SK-N-SH treated with all-trans-retinoic acid at 6 μM for 48 hours (cell line): ENCODE measurements at regions not wholly inside any gene's neighbourhood (a gene's known extent, or its start where the extent isn't known, plus 50 kb on each side); places are given as distances from the start of the nearest gene placed in this dataset.

Source experiments
- ARNTL ChIP-seq: fragments of 450-650 bp; formaldehyde crosslinking; IDR thresholded peaks from 2 replicates; pipeline ENCODE4 v1.5.0; 2020; ENCODE audit warnings: low read depth, mild to moderate bottlenecking, moderate library complexity, borderline replicate concordance
- CREB5 ChIP-seq: fragments of 250-450 bp; sonication (Bioruptor Pico); IDR thresholded peaks from 2 replicates; pipeline ENCODE4 v1.5.1; 2020; ENCODE audit warnings: low read depth, mild to moderate bottlenecking, moderate library complexity
- CSRNP3 ChIP-seq: fragments of 250-450 bp; sonication (Bioruptor Pico); IDR thresholded peaks from 2 replicates; pipeline ENCODE4 v1.5.1; 2021; ENCODE audit warnings: mild to moderate bottlenecking, moderate library complexity
- ISL1 ChIP-seq: fragments of 250-450 bp; sonication (Bioruptor Pico); IDR thresholded peaks from 2 replicates; pipeline ENCODE4 v2.1.2; 2022; ENCODE audit warnings: mild to moderate bottlenecking, moderate library complexity
- OSR1 ChIP-seq: fragments of 250-450 bp; sonication (Bioruptor Pico); IDR thresholded peaks from 2 replicates; pipeline ENCODE4 v1.8.0; 2022; ENCODE audit warnings: moderate library complexity, mild to moderate bottlenecking, inconsistent platforms
- PATZ1 ChIP-seq: fragments of 250-450 bp; sonication (Bioruptor Pico); IDR thresholded peaks from 2 replicates; pipeline ENCODE4 v1.8.0; 2020; ENCODE audit warnings: mild to moderate bottlenecking, moderate library complexity, borderline replicate concordance
- POU6F1 ChIP-seq: fragments of 250-450 bp; sonication (Bioruptor Pico); IDR thresholded peaks from 2 replicates; pipeline ENCODE4 v1.8.0; 2021; ENCODE audit warnings: low read depth, mild to moderate bottlenecking, moderate library complexity, borderline replicate concordance
- PPARA ChIP-seq: fragments of 250-450 bp; sonication (Bioruptor Pico); IDR thresholded peaks from 2 replicates; pipeline ENCODE4 v1.5.0; 2020; ENCODE audit warnings: mild to moderate bottlenecking, borderline replicate concordance
- SNAI2 ChIP-seq: fragments of 250-450 bp; sonication (Bioruptor Pico); IDR thresholded peaks from 2 replicates; pipeline ENCODE4 v1.5.0; 2020; ENCODE audit warnings: mild to moderate bottlenecking, moderate library complexity
- TCF4 ChIP-seq: fragments of 250-450 bp; sonication (Bioruptor Pico); IDR thresholded peaks from 2 replicates; pipeline ENCODE4 v1.8.0; 2021; ENCODE audit warnings: mild to moderate bottlenecking, moderate library complexity, borderline replicate concordance
- TOX ChIP-seq: fragments of 250-450 bp; sonication (Bioruptor Pico); IDR thresholded peaks from 2 replicates; pipeline ENCODE4 v1.8.0; 2021; ENCODE audit warnings: mild to moderate bottlenecking, moderate library complexity, borderline replicate concordance
- ZFP3 ChIP-seq: fragments of 250-450 bp; sonication (Bioruptor Pico); IDR thresholded peaks from 2 replicates; pipeline ENCODE4 v1.5.0; 2020; ENCODE audit warnings: mild to moderate bottlenecking, moderate library complexity
- ZNF565 ChIP-seq: fragments of 450-650 bp; formaldehyde crosslinking; conservative IDR thresholded peaks from 2 replicates; pipeline ENCODE4 v1.5.0; 2020; ENCODE audit warnings: low read depth, mild to moderate bottlenecking, moderate library complexity
- ZNF70 ChIP-seq: fragments of 450-650 bp; formaldehyde crosslinking; IDR thresholded peaks from 2 replicates; pipeline ENCODE4 v1.5.0; 2020; ENCODE audit warnings: mild to moderate bottlenecking, moderate library complexity

GRCh38 chr9:90129446-90129845 lies 513.2 kb downstream of the DIRAS2 start:
- no peak for TF ChIP-seq CREB5 (CRISPR knock-in tag)
- no peak for TF ChIP-seq POU6F1 (CRISPR knock-in tag)
- TF ChIP-seq PATZ1 = no peak
- no peak for TF ChIP-seq ZNF565 (CRISPR knock-in tag)
- TF ChIP-seq ZNF70 (CRISPR knock-in tag) = no peak
- TF ChIP-seq SNAI2 (CRISPR knock-in tag) = no peak
- TF ChIP-seq OSR1 (CRISPR knock-in tag) = no peak
- no peak for TF ChIP-seq PPARA (CRISPR knock-in tag)
- TF ChIP-seq CSRNP3 = no peak
- no peak for TF ChIP-seq ZFP3 (CRISPR knock-in tag)
- no peak for TF ChIP-seq TCF4 (CRISPR knock-in tag)
- TF ChIP-seq ARNTL (CRISPR knock-in tag) = no peak
- TF ChIP-seq ISL1 (CRISPR knock-in tag) = no peak
- TF ChIP-seq TOX (CRISPR knock-in tag) = no peak
